ENCODE measurements at regions not wholly inside any gene's neighbourhood (a gene's known extent, or its start where the extent isn't known, plus 50 kb on each side); places are given as distances from the start of the nearest gene placed in this dataset.

- no peak for ATAC-seq (ENCODE audit: low read depth)
- Histone ChIP-seq H3K23ac (ENCODE audit: low read depth, low read length) (no peak overlapping the region), H3K9ac (ENCODE audit: low read depth, low read length) (no peak overlapping the region), H3K18ac (ENCODE audit: low read depth, low read length) (no peak overlapping the region), H3K27me3 (ENCODE audit: control insufficient read depth, insufficient read depth, low read length) (no peaks in the 10 kb centered on the region), H3K56ac (ENCODE audit: extremely low read depth, insufficient read depth, low read length) (no peak overlapping the region), H4K91ac (ENCODE audit: insufficient read depth, low read depth, low read length) (no peak overlapping the region), H2AFZ (replicated peaks; ENCODE audit: low read length, poor library complexity) (no peak overlapping the region), H3K9me3 (ENCODE audit: control insufficient read depth, insufficient read depth, low read length) (no peaks in the 10 kb centered on the region; the same call in 1 of the 2 replicates), H3K4me2 (ENCODE audit: low read depth, low read length) (no peak overlapping the region), H2BK15ac (ENCODE audit: low read depth, low read length) (0 out of 3 replicates have a peak overlapping the region, but pooled peaks have one; percentile 52), H3K36me3 (ENCODE audit: control insufficient read depth, insufficient read depth, low read length) (no peaks in the 10 kb centered on the region), H3K4ac (ENCODE audit: low read depth, low read length) (no peak overlapping the region), H3K14ac (replicated peaks; ENCODE audit: low read depth, low read length) (0 out of 2 replicates have a peak overlapping the region, but pooled peaks have one; percentile 37), H3K4me1 (ENCODE audit: control insufficient read depth, insufficient read depth, low read length) (peaks cover 4% of the 10 kb centered on the region), H4K20me1 (ENCODE audit: insufficient read depth, low read length) (no peaks in the 10 kb centered on the region), H3K27ac (ENCODE audit: insufficient read depth, low read length) (no peak overlapping the region), H3K4me3 (ENCODE audit: insufficient read depth, low read depth, low read length) (no peak overlapping the region), H2BK5ac (ENCODE audit: low read depth, low read length, poor library complexity, severe bottlenecking) (no peak overlapping the region), H4K5ac (ENCODE audit: low read depth, low read length) (no peak overlapping the region), H4K8ac (ENCODE audit: low read depth in 2 of 2, low read length in 2 of 2) (no peak overlapping the region), H3K79me1 (ENCODE audit: low read depth in 1 of 2, low read length in 2 of 2) (no peaks in the 10 kb centered on the region), H2BK120ac (ENCODE audit: low read depth, low read length) (no peak overlapping the region), H2AK5ac (ENCODE audit: low read depth, low read length) (no peak overlapping the region), H3K9me1 (ENCODE audit: insufficient read depth, low read length) (no peaks in the 10 kb centered on the region), H2BK20ac (ENCODE audit: low read depth, low read length) (no peak overlapping the region), H2AK9ac (replicated peaks; ENCODE audit: low read depth, low read length, poor library complexity) (no peak overlapping the region)
- POLR2A ChIA-PET (ENCODE audit: unreplicated experiment), result no interaction called here
- BruUV-seq (replicated peaks), result no TSS peak
- TF ChIP-seq BHLHE40 (IDR thresholded peaks at IDR 0.05; ENCODE audit: low read depth, low read length) (no peak), NFE2L2 (IDR thresholded peaks at IDR 0.05; ENCODE audit: low read depth, low read length) (no peak), CEBPB (IDR thresholded peaks at IDR 0.05; ENCODE audit: low read depth, low read length) (no peak), MXI1 (IDR thresholded peaks at IDR 0.05; ENCODE audit: borderline replicate concordance, low read depth, low read length) (no peak), SMC3 (IDR thresholded peaks at IDR 0.05; ENCODE audit: low read depth, low read length) (no peak), MAZ (IDR thresholded peaks at IDR 0.05; ENCODE audit: borderline replicate concordance, low read depth, low read length) (no peak), POLR2A (IDR thresholded peaks at IDR 0.05; ENCODE audit: low read depth, low read length) (no peak)
- intact Hi-C loops (cut with micrococcal nuclease) (no loop called here), in situ Hi-C loops (cut with MboI; ENCODE audit: low sequenced_read_pairs) (no loop called here), dilution Hi-C loops (cut with HindIII; ENCODE audit: low sequenced_read_pairs, unreplicated experiment) (no loop called here)
- CTCF ChIA-PET, result no interaction called here
- WGBS, 2 experiments (ENCODE audit: extremely low coverage in 2 of 2, insufficient read length in 1 of 2), result no CpG with 5 or more reads among the region's 4 CpGs
- no peak for DNase-seq
These were observed 343.0 kb downstream of the BCAT1 start for GRCh38 chr12:24605916-24606315.

Data from IMR-90 (cell line).